NCI-H69 (cell line): ENCODE measurements at regions not wholly inside any gene's neighbourhood (a gene's known extent, or its start where the extent isn't known, plus 50 kb on each side); places are given as distances from the start of the nearest gene placed in this dataset.

Experiments used
- DNase-seq: peaks from one replicate; lab custom pipeline; 2025; lab: John Stamatoyannopoulos, UW

DNA sequence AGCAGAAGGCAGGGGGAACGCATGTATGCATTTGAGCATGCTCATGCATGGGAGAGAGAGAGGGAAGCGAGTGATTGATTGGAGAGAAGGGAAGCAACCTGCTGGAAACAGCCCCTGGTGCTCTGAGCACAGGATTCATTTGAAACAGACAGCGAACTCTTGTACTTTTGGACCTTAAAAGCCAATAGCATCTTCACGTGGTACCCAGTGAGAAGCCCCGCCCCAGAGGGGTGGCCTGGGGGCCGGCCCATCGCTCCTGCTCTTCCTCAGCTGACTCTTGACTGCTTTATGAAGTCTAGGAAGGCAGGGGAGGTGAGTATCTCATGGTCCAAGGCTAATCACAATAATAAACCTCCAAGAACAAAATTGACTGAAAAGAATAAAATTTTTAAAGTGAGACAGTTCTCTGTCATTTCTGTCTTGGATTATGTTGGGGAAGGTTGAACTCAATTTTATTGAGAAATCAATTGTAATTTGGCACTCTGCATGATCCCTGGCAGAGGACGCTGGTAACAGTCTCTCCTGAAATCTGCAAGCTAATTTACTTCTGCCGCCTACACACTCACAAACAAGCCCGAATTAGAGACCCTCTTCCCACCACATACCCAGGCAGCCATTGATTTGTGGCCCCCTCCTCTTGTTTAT, 168.2 kb upstream of the PPARGC1A start:
- DNase-seq, result no peak

DNA sequence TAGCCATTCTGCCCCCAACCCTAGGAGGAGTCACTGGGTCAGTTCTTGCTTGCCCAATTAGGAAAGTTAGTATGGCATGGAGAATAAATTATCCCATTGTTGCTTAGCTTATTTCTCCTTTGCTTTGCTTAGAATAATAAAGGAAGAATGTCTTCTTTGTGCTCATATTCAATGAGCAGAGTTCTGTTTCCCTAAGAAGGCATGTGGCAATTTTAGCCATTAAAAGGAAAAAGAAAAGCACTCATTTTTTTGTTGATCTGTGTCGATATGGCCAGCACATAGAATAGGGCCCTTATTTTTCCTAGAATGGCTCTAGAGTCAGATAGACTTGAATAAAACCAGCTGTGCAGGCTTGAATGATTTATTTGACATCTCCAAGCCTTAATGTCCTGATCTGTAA, 166.4 kb upstream of the PPARGC1A start:
- no peak for DNase-seq

DNA sequence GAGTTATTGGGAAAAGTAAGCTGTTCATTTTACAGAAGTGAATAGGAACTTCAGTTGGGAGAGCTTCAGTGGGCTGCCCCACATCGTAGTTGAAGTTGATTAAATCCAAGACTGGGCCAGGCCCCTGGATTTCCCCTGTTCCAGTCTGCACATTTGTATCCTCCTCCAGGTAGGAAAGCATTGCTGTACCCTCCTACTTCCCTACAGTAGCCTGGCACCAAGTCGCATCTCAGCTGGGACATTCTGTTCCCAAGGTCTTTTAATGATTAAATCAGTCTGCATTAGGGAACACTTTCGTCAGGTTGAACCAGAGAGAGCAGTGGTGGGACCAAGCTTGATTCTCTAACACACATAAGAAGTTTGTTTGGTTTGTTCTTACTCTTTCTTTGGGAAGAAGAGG, 165.8 kb upstream of the PPARGC1A start:
- DNase-seq, result no peak

DNA sequence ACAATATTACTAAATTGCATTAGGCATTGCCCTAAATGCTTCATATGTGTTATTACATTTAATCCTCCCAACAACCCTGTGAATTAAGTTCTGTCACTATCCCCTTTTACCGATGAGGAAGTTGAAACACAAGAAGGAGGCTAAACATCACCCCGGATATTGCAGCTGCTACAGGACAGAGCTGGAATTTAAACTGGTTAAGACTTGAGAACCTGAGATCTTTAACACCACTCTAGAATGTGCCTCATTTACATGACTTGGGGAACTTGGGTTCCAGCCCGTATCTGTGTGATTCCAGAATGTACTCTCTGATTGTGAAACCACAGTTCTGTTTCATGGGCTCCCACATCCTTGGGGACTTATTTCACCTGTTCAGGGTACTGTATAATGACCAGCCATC, 165.1 kb upstream of the PPARGC1A start:
- DNase-seq, result no peak

DNA sequence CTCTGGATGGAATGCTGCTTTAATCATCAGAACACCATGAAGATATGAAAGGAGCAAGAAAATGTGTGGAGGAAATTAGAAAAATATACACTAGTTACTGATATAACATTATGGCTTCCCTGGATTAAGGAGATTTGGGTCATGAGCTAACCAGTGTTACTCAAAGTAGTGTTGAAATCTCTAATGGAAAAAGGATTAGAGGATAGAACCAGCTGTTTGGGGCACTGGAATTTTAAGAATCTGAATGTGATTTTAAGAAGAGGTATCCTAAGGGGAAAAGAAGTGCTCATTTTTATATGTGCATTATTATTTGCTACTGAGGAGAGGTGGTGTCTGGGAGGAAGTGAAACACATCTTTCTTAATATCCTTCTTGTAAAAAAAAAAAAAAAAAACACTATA, 164.1 kb upstream of the PPARGC1A start:
- DNase-seq, result no peak

DNA sequence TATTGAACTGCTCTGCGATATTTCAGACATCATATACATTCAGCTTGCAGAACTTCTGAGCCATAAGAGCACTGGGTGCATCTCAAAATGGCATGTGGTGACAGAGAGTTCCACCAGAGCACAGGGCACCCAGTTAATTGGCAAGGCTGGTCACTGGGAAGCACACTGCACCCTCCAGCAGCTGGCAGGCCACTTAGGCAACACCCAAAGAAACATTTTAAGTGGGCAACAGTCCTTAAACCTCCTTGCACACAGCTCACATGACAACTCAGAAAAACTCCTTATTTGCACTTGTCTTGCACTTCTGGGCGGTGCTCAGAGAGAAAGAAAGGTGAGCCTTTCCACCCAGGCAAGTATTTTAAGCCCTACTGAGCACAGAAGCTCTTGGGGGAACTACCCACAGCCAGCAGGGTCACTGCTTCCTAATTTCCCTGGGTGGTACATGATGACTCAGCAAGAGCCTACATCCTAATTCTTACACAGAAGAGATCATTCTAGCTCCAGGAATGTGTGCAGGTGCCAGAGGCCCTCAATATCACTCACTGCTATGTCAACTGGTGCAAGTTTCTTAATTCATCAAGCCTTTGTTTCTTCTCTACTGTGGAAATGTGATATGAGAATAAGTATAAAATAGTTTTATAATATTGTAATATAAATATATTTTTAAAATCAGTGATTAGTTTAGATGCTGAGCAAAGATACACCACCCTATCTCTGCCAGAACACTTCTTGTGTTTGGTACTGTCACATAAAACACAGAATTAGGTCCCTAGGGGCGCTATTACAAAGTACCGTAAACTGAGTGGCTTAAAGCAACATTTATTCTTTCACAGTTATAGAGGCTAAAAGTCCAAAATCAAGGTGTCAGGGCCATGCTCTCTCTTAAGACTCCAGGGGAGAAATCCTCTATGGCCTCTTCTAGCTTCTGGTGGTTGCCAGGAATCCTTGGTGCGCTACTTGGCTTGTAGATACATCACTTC, 155.1 kb upstream of the PPARGC1A start:
- no peak for DNase-seq

DNA sequence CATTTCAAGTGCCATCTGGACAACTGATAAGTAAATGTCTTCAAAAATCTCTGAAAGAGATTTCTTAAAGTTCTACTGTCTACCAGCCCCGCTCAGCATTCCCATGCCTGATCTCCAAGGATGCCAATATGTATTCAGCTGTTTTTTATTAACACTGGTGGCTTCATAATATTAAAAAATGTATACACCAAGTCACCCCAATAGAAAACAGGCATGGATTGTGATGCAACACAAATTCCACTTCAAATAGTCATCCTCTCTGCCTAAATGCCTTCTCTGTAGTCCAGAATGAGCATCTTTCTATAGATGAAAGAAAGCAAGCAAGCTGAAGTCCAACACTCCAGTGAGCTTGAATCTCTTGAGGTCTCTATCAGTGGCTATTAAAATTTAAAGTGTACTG, 152.2 kb upstream of the PPARGC1A start:
- DNase-seq, result no peak

DNA sequence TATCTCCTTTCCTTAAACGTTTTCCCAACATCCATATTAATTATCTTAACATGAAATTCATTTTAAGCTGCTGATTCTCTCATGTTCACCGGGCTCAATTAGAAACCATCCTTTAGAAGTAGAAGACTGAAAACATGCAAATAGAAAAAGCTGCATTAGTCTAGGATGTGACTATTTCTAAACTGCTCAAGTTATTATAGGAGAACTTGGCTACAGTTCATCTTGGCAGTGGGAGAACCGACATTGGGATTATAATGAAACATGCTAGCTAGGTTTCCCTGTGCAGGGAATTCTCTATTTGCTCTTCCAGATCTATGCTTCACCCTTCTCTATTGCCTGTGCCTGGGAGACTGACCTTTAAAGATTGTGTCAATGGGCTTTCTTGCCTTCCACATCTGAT, 151.0 kb upstream of the PPARGC1A start:
- DNase-seq, result no peak

DNA sequence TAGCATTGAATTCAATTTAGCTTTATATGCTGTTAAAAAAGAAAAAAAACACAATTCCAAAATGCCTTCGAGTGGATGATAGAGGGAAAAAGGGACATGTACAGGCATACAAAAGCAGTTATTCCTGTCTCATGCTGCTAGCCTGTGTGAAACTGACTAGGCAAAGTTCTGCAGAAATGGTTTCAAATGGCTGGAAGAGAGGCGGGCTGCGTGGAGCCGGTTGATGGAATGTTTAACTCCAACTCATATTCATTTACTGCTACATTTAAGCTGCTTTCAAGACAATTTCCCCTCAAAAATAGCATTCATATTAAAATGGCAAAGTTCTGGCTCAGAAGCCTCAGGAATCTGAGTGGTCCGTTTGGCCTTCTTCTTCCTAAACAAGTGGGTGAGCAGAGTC, 143.8 kb upstream of the PPARGC1A start:
- DNase-seq, result no peak

DNA sequence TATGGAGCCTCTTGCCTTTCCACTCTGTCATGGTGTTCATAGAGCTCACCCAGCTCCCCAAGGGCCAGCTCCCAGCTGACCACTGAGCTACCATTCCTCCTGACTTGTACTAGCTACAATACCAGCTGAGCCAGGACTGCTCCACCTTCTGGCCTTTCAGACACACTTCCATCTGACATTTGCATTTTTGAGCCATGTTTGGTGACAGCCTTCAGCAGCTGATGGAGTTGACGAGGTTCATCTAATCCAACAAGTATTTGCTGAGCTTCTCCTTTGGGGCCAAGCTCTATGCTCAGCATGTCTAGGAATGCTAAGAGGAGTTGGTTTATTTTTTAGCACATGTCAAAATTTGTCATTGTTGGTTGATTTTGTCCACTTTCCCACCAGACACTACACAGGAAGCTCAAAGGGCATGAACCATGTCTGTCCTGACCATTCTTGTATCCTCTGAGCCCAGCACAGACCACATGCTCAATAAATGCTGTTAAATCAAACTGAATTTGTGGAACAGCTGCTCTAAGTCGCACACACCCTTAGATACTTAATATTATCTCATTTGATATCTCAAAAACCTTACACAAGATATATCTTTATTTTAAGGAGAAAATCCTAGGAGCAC, 142.6 kb upstream of the PPARGC1A start:
- peak; percentile 0 for DNase-seq

DNA sequence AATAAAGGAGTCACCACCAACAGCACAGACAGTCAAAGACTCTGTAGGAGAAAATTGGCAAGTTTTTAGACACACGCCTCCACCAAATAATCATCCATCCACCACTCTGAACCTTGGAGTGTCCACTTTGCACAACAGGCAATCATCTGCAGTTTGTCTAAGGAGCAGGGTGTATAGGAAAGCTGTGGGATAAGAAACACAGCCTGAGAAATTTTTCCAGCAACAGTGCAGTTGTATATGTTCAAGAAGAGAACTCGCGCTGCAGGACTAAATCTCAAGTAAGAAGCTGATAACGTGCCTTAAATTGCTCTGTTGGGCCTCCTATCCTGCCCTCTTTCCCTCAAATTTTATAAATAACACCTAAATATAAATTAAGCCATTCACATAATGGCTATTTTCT, 136.7 kb upstream of the PPARGC1A start:
- DNase-seq, result no peak

DNA sequence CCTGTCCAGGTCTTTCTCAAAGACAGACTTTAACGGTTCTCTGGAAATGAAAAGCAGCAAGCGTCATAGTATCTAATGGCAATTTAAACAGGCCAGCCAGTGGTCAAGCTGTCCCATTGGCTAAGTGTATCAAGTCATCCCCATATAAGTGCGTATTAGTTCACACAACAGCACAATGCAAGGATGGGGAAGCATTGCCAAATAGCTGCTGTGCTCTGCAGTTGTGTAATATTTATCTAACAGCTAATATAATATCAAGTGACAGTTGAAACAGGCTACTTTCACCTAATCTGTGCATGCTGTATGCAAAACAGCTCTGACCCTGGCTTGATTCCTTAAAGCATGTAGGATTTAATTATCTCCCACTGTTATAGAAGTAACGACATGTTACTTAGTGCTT, 134.8 kb upstream of the PPARGC1A start:
- no peak for DNase-seq

DNA sequence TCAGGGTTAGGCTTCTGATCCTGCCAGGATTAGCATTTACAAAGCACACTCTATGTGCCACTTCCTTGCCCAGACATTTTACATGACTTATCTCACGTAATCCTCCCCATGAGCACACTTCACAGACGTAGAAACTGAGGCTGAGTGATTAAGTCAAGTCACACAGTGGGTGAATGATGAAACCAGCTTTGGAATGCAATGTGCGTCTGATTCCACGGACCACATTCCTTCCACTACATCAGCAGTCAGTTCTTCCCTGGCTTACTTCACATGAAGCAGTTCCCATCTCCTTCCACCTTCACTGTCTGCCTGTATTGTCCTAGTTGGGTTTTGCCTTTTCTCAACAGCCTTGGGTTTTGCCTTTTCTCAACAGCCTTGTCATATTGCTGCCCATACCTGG, 134.3 kb upstream of the PPARGC1A start:
- no peak for DNase-seq

DNA sequence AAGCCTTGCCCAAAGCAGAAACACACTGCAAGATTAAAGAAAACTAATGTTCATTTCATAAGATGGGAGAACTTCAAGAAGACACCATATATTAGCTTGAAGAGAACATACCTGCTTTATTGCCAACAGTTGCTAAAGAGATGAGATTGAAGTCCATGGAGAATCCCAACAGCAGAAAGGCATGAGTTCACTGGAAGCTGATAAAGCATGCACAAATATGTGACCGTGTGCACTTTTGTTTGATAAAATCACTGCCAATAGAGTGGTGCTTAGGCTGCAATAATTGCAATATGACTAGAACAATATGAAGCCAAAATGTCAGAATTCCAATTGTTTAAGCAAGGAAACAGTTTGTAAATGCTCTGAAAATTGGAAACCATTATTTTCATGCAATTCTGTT, 125.9 kb upstream of the PPARGC1A start:
- no peak for DNase-seq

DNA sequence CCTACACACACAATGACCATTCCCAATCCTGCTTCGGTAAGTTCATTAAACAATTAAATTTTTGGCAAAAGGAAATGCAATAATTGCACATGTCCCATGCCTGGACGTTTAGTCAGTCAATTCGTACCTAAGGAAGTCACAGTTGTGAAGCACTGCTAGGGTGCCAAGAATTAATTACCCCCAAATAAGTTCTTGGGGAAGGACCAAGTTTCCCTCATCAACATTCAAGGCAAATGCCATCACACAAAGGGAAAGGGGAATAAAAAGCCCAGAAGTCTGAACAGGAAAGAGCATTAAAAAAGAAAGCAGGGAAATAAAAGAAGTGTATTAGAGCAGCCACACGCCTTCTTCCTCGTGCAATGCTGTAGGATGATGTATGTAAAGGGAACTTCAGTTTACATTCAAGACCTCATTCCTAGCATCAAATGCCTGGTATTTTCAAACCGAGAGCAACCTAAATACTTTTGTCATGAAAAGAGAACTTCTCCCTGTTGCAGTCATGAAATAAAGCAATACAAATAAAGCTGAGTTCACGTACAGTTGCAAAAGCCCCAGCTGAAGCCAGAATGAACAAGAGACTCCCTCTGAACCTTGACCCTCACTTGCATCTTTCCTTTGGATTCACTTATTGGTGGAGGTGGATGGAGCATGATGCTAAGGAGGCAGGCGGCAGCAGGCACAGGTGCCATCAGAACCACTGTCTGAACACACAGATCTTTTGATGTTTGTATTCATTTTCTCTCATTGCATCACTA, 124.0 kb upstream of the PPARGC1A start:
- DNase-seq, result no peak

DNA sequence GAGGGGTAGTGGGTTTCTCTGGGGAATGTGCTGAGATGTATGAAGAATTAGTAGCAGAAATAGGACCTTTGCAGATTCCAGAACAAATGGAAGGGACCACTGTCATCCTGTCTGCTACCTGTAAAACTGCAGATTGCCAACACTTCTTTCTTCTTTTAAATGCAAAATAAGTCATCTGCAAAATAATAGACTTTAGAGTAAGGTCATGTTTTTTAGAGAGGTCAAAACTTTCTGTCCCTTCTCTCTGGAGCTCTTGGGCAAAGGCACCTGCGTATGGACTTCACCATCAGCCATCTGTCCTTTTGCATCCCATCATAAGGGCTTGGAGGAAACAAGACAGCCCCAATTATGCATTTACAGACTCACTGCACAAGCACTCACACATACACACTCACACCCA, 121.1 kb upstream of the PPARGC1A start:
- no peak for DNase-seq

DNA sequence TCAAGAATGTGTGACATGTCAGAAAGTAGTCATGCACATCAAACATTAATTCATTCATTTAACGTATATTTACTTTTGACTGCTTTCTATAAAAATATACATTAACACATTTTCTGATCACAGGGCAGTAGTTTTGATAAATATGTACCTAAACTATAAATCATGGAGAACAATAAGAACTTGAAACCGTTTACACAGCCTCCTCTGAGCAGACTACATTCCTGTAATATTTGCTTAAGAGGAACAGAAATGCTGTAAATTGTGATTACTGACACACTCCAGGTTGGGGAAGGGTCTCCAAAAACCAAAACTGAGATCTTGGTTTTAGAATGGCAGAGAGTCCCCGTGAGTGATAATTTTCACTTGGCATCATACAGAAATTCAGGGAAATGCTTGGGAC, 120.7 kb upstream of the PPARGC1A start:
- peak; percentile 1 for DNase-seq

DNA sequence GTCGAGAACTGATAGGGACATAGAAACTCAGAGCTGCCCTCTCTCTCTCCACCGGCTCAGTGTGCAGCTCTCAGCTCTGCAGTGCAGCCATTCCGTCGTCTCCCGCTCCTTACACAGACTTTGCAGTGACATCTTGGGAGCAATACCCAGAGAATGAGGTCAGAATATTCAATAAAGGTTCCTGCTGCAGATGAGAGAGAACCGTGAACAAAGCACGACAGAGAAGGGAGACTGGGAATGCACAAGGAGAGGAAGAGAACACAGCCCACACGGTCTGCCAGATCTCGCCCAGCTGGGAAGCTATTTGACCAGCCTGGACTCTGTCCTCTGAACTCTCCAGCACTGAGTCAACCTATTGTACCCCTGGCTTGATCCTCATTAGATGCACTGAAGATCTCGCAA, 118.0 kb upstream of the PPARGC1A start:
- DNase-seq, result no peak

DNA sequence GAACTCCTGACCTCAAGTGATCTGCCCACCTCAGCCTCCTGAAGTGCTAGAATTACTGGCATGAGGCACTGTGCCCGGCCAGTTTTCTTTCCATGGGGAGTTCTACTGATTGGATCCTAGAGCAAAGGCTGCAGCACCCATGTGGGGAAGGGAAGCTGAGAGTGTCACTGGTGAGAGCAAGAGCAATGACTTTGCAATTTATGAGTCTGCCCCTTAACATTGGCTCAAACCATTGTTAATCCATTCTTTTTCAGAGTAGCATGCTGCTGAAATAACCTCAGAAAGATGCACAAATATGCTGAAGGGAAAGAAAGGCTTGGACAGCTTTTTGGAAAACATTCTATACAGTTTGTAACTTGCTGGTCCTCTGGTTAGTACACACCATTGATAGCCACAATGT, 116.4 kb upstream of the PPARGC1A start:
- DNase-seq, result no peak

DNA sequence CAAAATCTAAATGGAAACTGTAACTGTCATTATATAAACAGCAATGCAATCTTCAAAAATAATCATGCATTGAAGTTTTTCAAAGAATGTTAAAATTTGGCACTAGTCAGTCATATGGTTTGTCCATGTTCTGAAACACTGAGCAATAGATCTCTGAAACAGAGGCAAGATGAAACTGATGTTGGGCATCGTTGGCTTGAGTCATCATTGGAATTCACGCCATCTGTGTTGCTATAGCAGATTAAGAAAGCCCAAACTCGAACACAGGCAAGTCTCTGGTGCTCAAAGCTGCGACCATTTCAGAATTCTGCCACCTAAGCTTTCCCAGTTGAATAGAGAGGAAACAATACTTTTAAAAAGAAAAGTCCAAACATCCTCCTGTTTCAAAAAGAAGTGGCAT, 114.1 kb upstream of the PPARGC1A start:
- DNase-seq, result no peak

DNA sequence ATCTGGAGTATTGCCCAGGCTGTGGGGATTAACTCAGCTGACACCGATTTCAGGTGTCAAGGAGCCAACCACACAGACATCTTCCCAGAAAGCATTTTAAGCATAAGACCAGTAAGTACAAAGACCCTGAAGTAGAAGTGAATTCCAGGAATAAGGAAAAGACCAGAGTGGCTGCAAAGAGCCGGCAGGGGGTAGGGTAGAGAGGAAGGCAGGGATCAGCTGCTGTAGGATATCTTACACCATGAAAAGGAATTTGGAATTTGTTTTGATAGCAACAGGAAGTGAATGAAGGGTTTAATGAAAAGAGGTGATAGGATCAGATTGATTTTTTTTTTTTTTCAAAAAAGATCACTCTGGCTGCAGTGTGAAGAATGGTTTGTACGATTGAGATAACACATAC, 113.6 kb upstream of the PPARGC1A start:
- no peak for DNase-seq

DNA sequence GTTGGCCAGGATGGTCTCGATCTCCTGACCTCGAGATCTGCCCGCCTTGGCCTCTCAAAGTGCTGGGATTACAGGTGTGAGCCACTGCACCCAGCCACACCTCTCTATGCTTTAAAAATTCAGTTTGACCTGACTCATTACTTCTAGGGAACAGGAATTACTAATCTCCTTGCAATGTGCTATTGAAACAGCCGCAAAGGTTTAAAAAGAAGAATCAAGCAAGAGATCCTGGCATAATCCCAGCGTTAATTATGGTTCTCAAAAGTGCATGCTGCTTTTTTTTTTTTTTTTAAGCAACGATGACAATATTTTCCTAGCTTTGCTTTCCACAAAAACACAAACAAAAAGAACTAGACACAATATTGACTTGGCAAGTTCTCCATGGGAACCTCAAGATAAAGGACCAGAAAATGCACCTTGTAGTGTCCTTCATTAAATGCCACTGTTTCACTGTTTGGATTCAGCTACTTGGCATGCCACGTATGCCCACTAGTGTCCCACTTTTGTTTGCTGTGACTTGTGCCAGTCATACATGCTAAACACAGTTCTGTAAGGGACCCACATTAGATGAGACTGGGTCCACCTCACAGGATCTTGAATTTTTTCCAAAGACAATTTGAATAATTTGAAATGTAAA, 112.6 kb upstream of the PPARGC1A start:
- no peak for DNase-seq
